Esophagus muscularis mucosa (tissue), 4 donors: ENCODE measurements at regions not wholly inside any gene's neighbourhood (a gene's known extent, or its start where the extent isn't known, plus 50 kb on each side); places are given as distances from the start of the nearest gene placed in this dataset.

ENCODE experiments used
- CTCF ChIP-seq, 3 experiments: fragments of 200-600 bp in 2 of 3; fragments of 450-650 bp in 1 of 3; sonication (generic) in 2 of 3; IDR thresholded peaks; one replicate each; pipeline ENCODE4 v1.5.1; 2017 to 2019; ENCODE audit warnings: antibody characterized with exemption in 3 of 3, mild to moderate bottlenecking in 2 of 3, moderate library complexity in 1 of 3
- EP300 ChIP-seq: sonication (generic); formaldehyde crosslinking; IDR thresholded peaks from one replicate; pipeline ENCODE4 v1.6.1; 2017; ENCODE audit warnings: antibody characterized with exemption
- POLR2AphosphoS5 ChIP-seq, 2 donors: sonication (generic); formaldehyde crosslinking; IDR thresholded peaks; one replicate each; pipeline ENCODE4 v1.6.1; 2017; ENCODE audit warnings: antibody characterized with exemption in 2 of 2

GRCh38 chr4:18803781-18804180 lies 782.2 kb upstream of the LCORL start:
- no peak for TF ChIP-seq EP300
- TF ChIP-seq POLR2AphosphoS5 (IDR thresholded peaks at IDR 0.05) = no peak
- no peak for TF ChIP-seq CTCF (IDR thresholded peaks at IDR 0.05)
